ENCODE measurements at regions not wholly inside any gene's neighbourhood (a gene's known extent, or its start where the extent isn't known, plus 50 kb on each side); places are given as distances from the start of the nearest gene placed in this dataset.

- TF ChIP-seq POLR2A (IDR thresholded peaks at IDR 0.05) (no peak), CTCF (IDR thresholded peaks at IDR 0.05) (no peak)
Measured at GRCh38 chr6:43990627-43991619, 136.3 kb downstream of the MRPL14 start.
